Brain microvascular endothelial cell (primary cell): ENCODE measurements at regions not wholly inside any gene's neighbourhood (a gene's known extent, or its start where the extent isn't known, plus 50 kb on each side); places are given as distances from the start of the nearest gene placed in this dataset.

Experiments
- DNase-seq: peaks from one replicate; pipeline ENCODE4 v3.0.0-alpha.2; 2020
- H3K27ac ChIP-seq: fragments of 250-450 bp; sonication (Bioruptor Pico); 2 replicates; pipeline ENCODE4 v1.5.1; 2020; ENCODE audit warnings: mild to moderate bottlenecking, moderate library complexity
- H3K27me3 ChIP-seq: fragments of 250-450 bp; sonication (Bioruptor Pico); replicated peaks from 2 replicates; pipeline ENCODE4 v1.5.1; 2020; ENCODE audit warnings: mild to moderate bottlenecking
- H3K36me3 ChIP-seq: fragments of 250-450 bp; sonication (Bioruptor Pico); replicated peaks from 2 replicates; pipeline ENCODE4 v1.5.1; 2020; ENCODE audit warnings: mild to moderate bottlenecking
- H3K4me3 ChIP-seq: 2 replicates; pipeline ENCODE4 v1.5.1; 2011; ENCODE audit warnings: low read depth, mild to moderate bottlenecking, control low read depth, low read length, moderate library complexity
- CTCF ChIP-seq: IDR thresholded peaks from 2 replicates; pipeline ENCODE4 v1.5.1; 2011; ENCODE audit warnings: low read depth, mild to moderate bottlenecking, moderate library complexity, low read length, control low read depth, inconsistent platforms; ENCODE audit errors: missing control alignments
- in situ Hi-C: cut with HindIII; loops from 2 replicates; pipeline ENCODE4 v1.10.0; 2017; ENCODE audit warnings: low sequenced_read_pairs, low pct_ligation_motif_present

GRCh38 chr13:69418319-69418718 is 689.3 kb upstream of the ATXN8OS start:
- no peak for TF ChIP-seq CTCF
- DNase-seq: no peak
- Histone ChIP-seq H3K36me3 (no peaks in the 10 kb centered on the region), H3K4me3 (no peak overlapping the region), H3K27ac (no peak overlapping the region), H3K27me3 (no peaks in the 10 kb centered on the region)
- in situ Hi-C loops: no loop called here

DNA sequence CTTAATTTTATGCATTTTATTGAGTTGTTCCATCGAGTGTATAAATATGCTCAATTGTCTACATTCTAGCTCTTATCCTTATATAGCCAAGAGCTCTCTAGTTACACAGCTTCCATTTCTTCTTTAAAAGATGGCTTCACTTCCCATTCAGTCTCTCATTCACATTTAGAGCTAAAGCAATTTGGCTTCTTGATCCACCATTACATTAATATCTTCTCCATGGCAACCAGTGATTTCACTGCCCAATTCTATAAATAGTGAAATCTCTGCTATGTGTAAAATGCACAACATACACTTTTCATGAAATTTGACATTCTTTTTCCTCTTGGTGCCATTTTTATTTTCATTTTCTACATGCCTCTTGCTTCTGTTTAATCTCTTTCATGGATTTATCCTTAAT is 696.9 kb upstream of the ATXN8OS start:
- Histone ChIP-seq H3K4me3 (no peak overlapping the region), H3K27me3 (no peaks in the 10 kb centered on the region), H3K27ac (no peak overlapping the region), H3K36me3 (no peaks in the 10 kb centered on the region)
- TF ChIP-seq CTCF: no peak
- in situ Hi-C loops: no loop called here
- no peak for DNase-seq

DNA sequence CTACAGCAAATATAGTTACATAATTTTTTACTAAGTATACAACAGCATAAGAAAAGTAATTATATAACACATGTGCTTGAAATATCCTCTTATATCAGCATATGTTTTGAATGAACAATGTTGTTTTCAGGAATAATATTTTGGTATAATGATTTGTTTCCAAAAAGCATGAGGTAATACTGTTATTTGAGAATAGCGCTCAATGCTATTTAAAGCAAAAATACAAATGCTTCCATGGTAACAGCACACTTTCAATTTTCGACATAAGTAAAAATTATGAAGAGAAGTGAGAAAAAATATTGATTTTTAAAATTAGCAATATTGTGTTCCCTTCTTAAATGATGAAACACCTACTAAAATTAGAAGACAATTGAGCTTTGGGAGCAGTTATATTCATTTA is 715.9 kb upstream of the ATXN8OS start:
- in situ Hi-C loops: no loop called here
- H3K27me3 ChIP-seq: no peaks in the 10 kb centered on the region
- no peak for TF ChIP-seq CTCF

GRCh38 chr13:69389899-69390298 is 717.7 kb upstream of the ATXN8OS start:
- H3K27ac ChIP-seq: no peak overlapping the region
- H3K4me3 ChIP-seq: no peak overlapping the region
- no peaks in the 10 kb centered on the region for H3K36me3 ChIP-seq
- in situ Hi-C loops: no loop called here
- H3K27me3 ChIP-seq: no peaks in the 10 kb centered on the region
- TF ChIP-seq CTCF: no peak
- no peak for DNase-seq

More for the DNA sequence above, 715.9 kb upstream of the ATXN8OS start:
- no peak overlapping the region for H3K27ac ChIP-seq
- H3K36me3 ChIP-seq: no peaks in the 10 kb centered on the region
- H3K4me3 ChIP-seq: no peak overlapping the region
- no peak for DNase-seq

GRCh38 chr13:69373747-69374425 is 733.7 kb upstream of the ATXN8OS start:
- no peak for TF ChIP-seq CTCF
- Histone ChIP-seq H3K27me3 (no peaks in the 10 kb centered on the region), H3K36me3 (no peaks in the 10 kb centered on the region), H3K27ac (no peak overlapping the region), H3K4me3 (no peak overlapping the region)
- in situ Hi-C loops: no loop called here
- DNase-seq: no peak

- no peak overlapping the region for H3K27ac ChIP-seq
- no peak overlapping the region for H3K4me3 ChIP-seq
- TF ChIP-seq CTCF: no peak
- no peaks in the 10 kb centered on the region for H3K27me3 ChIP-seq
- DNase-seq: no peak
- in situ Hi-C loops: no loop called here
- no peaks in the 10 kb centered on the region for H3K36me3 ChIP-seq
Measured at GRCh38 chr13:69363360-69363759, 744.3 kb upstream of the ATXN8OS start.
